ENCODE measurements at regions not wholly inside any gene's neighbourhood (a gene's known extent, or its start where the extent isn't known, plus 50 kb on each side); places are given as distances from the start of the nearest gene placed in this dataset.

GRCh38 chr9:87109851-87110250, 162.5 kb upstream of the GAS1 start:
- TF ChIP-seq, protein P1, sequence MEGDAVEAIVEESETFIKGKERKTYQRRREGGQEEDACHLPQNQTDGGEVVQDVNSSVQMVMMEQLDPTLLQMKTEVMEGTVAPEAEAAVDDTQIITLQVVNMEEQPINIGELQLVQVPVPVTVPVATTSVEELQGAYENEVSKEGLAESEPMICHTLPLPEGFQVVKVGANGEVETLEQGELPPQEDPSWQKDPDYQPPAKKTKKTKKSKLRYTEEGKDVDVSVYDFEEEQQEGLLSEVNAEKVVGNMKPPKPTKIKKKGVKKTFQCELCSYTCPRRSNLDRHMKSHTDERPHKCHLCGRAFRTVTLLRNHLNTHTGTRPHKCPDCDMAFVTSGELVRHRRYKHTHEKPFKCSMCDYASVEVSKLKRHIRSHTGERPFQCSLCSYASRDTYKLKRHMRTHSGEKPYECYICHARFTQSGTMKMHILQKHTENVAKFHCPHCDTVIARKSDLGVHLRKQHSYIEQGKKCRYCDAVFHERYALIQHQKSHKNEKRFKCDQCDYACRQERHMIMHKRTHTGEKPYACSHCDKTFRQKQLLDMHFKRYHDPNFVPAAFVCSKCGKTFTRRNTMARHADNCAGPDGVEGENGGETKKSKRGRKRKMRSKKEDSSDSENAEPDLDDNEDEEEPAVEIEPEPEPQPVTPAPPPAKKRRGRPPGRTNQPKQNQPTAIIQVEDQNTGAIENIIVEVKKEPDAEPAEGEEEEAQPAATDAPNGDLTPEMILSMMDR (IDR thresholded peaks at IDR 0.05; ENCODE audit: low read depth, low read length, missing control alignments) = no peak
- DNase-seq (ENCODE audit: extremely low read depth, low read depth) = no peak
- H3K4me3 ChIP-seq (replicated peaks; ENCODE audit: low read depth, low read length) = no peak overlapping the region

- H3K4me3 ChIP-seq (replicated peaks; ENCODE audit: low read depth, low read length) = no peak overlapping the region
- TF ChIP-seq, protein P1 (IDR thresholded peaks at IDR 0.05; ENCODE audit: low read depth, low read length, missing control alignments) = no peak
- no peak for DNase-seq (ENCODE audit: extremely low read depth, low read depth)
Observed at GRCh38 chr9:87111010-87111409, 163.7 kb upstream of the GAS1 start.

- no peak for DNase-seq (ENCODE audit: extremely low read depth, low read depth)
- TF ChIP-seq, protein P1 (IDR thresholded peaks at IDR 0.05; ENCODE audit: low read depth, low read length, missing control alignments) = no peak
- no peak overlapping the region for H3K4me3 ChIP-seq (replicated peaks; ENCODE audit: low read depth, low read length)
Observed at GRCh38 chr9:87112656-87113055, 165.3 kb upstream of the GAS1 start.

DNA sequence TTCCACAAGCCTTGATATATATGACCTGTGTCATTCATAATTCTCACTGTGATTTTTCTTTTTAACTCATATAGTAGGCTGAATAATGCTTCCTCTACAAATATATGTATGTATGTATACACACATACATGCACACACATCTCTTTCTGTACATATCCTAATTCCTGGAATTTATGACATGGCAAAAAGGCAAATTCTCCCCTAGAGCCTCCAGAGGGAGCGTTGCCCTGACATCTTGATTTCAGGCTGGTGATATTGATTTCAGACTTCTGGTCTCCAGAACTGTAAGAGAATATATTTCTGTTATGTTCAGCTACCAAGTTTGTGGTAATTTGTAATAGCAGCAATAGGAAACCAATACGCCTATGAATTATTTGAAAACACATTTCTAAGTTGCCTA, 166.6 kb upstream of the GAS1 start:
- no peak overlapping the region for H3K4me3 ChIP-seq (replicated peaks; ENCODE audit: low read depth, low read length)
- DNase-seq (ENCODE audit: extremely low read depth, low read depth) = no peak
- TF ChIP-seq, protein P1 (IDR thresholded peaks at IDR 0.05; ENCODE audit: low read depth, low read length, missing control alignments) = peak; percentile 11

DNA sequence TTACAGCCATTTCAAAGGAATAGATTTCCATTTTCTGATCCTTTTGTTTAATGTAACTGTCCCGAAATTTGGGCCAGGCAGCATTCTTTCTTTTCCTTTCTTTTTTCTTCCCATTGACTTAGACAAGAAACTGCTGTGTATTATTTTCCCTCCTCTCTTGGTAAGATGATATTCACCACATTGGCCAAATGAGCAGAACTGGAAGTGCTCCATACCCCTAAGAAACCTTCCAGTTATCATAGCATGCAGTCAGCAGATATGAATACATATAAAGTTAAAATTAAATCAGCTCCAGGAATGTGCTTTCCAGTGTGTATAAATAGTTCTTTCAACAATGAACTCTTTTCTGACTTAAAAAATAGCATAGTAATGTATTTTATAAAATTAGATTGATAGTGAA, 168.5 kb upstream of the GAS1 start:
- no peak overlapping the region for H3K4me3 ChIP-seq (replicated peaks; ENCODE audit: low read depth, low read length)
- DNase-seq (ENCODE audit: extremely low read depth, low read depth) = no peak
- TF ChIP-seq, protein P1 (IDR thresholded peaks at IDR 0.05; ENCODE audit: low read depth, low read length, missing control alignments) = no peak

DNA sequence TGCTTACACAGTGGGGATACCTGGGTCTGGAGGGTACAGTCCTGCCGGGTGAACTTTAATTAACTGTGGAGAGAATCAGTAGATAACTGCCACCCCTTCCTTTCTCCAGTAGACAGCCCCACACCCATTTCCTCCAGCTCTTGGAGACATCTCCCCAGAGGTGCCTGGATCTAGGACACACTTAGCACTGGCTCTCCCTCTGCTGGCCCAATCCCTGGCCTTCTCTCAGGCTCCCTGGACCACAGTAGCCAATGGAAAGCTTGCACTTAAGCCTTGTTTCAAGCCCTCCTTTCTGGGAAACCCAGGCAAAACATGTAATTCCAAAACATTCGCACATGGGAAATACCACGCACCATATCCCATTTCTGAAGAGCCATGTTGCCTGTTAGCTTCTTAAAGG, 169.2 kb upstream of the GAS1 start:
- H3K4me3 ChIP-seq (replicated peaks; ENCODE audit: low read depth, low read length) = no peak overlapping the region
- TF ChIP-seq, protein P1 (IDR thresholded peaks at IDR 0.05; ENCODE audit: low read depth, low read length, missing control alignments) = no peak
- DNase-seq (ENCODE audit: extremely low read depth, low read depth) = no peak

DNA sequence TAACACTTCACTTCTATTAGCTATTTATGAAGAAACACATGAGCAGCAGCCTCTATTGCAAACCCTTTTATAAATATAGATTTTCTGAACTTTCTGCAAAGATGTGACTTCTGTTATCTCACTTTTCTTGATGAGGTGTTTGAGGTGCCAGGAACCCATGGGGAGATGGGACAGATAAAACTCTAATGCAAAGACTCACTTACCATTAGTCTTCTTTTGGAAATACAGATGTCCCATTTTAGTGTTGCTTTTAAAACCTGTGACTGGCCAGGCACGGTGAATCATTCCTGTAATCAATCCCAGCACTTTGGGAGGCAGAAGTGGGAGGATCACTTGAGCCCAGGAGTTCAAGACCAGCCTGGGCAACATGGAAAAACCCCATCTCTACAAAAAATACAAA, 171.3 kb upstream of the GAS1 start:
- TF ChIP-seq, protein P1 (IDR thresholded peaks at IDR 0.05; ENCODE audit: low read depth, low read length, missing control alignments) = no peak
- DNase-seq (ENCODE audit: extremely low read depth, low read depth) = no peak
- H3K4me3 ChIP-seq (replicated peaks; ENCODE audit: low read depth, low read length) = no peak overlapping the region

Measured in HFF-Myc (cell line).